H9 (cell line): ENCODE measurements at regions not wholly inside any gene's neighbourhood (a gene's known extent, or its start where the extent isn't known, plus 50 kb on each side); places are given as distances from the start of the nearest gene placed in this dataset.

Experiments
- DNase-seq: peaks from one replicate; pipeline ENCODE4 v3.0.0-alpha.2; 2017
- H2AFZ ChIP-seq: one replicate; pipeline ENCODE4 v1.6.1; 2013; ENCODE audit warnings: mild to moderate bottlenecking, low read length, control low read depth, moderate library complexity
- H2AK5ac ChIP-seq: 2 replicates; pipeline ENCODE4 v1.6.1; 2013; ENCODE audit warnings: low read length, control low read depth, mixed read lengths; ENCODE audit not compliant: insufficient read length
- H2BK120ac ChIP-seq: one replicate; pipeline ENCODE4 v1.6.1; 2013; ENCODE audit warnings: low read depth, mild to moderate bottlenecking, low read length, control low read depth, inconsistent platforms; ENCODE audit not compliant: poor library complexity, severe bottlenecking
- H2BK12ac ChIP-seq: 2 replicates; pipeline ENCODE4 v1.6.1; 2013; ENCODE audit warnings: low read length, control low read depth, mixed read lengths, low read depth; ENCODE audit not compliant: insufficient read length
- H2BK15ac ChIP-seq: 2 replicates; pipeline ENCODE4 v1.6.1; 2013; ENCODE audit warnings: low read depth, low read length, control low read depth
- H2BK20ac ChIP-seq: one replicate; pipeline ENCODE4 v1.6.1; 2013; ENCODE audit warnings: low read depth, mild to moderate bottlenecking, low read length, control low read depth, inconsistent platforms; ENCODE audit not compliant: poor library complexity, severe bottlenecking
- H2BK5ac ChIP-seq: 2 replicates; pipeline ENCODE4 v1.6.1; 2013; ENCODE audit warnings: low read length, control low read depth, mixed read lengths; ENCODE audit not compliant: insufficient read length
- H3K14ac ChIP-seq: 2 replicates; pipeline ENCODE4 v1.6.1; 2013; ENCODE audit warnings: low read length, control low read depth; ENCODE audit not compliant: insufficient read depth
- H3K18ac ChIP-seq: 2 replicates; pipeline ENCODE4 v1.6.1; 2013; ENCODE audit warnings: low read depth, mild to moderate bottlenecking, mixed read lengths, low read length, control low read depth; ENCODE audit not compliant: insufficient read length
- H3K23ac ChIP-seq: 2 replicates; pipeline ENCODE4 v1.6.1; 2013; ENCODE audit warnings: low read length, control low read depth, mixed read lengths, low read depth; ENCODE audit not compliant: insufficient read length
- H3K23me2 ChIP-seq: 2 replicates; pipeline ENCODE4 v1.6.1; 2013; ENCODE audit warnings: low read depth, mild to moderate bottlenecking, mixed read lengths, low read length, control low read depth; ENCODE audit not compliant: insufficient read length, poor library complexity, severe bottlenecking
- H3K27ac ChIP-seq: 2 replicates; pipeline ENCODE4 v1.5.1; 2013; ENCODE audit warnings: low read length, control low read depth, mixed read lengths, low read depth; ENCODE audit not compliant: insufficient read length
- H3K27me3 ChIP-seq: 2 replicates; pipeline ENCODE4 v1.6.1; 2013; ENCODE audit warnings: low read length, control low read depth, inconsistent platforms; ENCODE audit not compliant: insufficient read depth
- H3K4ac ChIP-seq: 2 replicates; pipeline ENCODE4 v1.6.1; 2013; ENCODE audit warnings: low read depth, mild to moderate bottlenecking, control low read depth, inconsistent platforms, low read length, moderate library complexity
- H3K4me1 ChIP-seq: 2 replicates; pipeline ENCODE4 v1.6.1; 2013; ENCODE audit warnings: low read length, control low read depth, inconsistent platforms; ENCODE audit not compliant: insufficient read depth
- H3K4me2 ChIP-seq: 2 replicates; pipeline ENCODE4 v1.6.1; 2013; ENCODE audit warnings: low read length, control low read depth, mixed read lengths; ENCODE audit not compliant: insufficient read length, insufficient read depth
- H3K56ac ChIP-seq: 2 replicates; pipeline ENCODE4 v1.6.1; 2013; ENCODE audit warnings: low read depth, mild to moderate bottlenecking, mixed read lengths, low read length, control low read depth; ENCODE audit not compliant: insufficient read length
- H3K79me1 ChIP-seq: 2 replicates; pipeline ENCODE4 v1.6.1; 2013; ENCODE audit warnings: low read depth, mild to moderate bottlenecking, moderate library complexity, low read length, control low read depth, inconsistent platforms; ENCODE audit not compliant: insufficient read depth, poor library complexity, severe bottlenecking
- H3K79me2 ChIP-seq: 2 replicates; pipeline ENCODE4 v1.6.1; 2013; ENCODE audit warnings: low read length, control low read depth, inconsistent platforms; ENCODE audit not compliant: insufficient read depth
- H3K9ac ChIP-seq: 2 replicates; pipeline ENCODE4 v1.6.1; 2013; ENCODE audit warnings: low read length, control low read depth, mixed read lengths; ENCODE audit not compliant: insufficient read length; ENCODE audit errors: extremely low read depth
- H3K9me3 ChIP-seq: one replicate; pipeline ENCODE4 v1.6.1; 2013; ENCODE audit warnings: low read depth, low read length, inconsistent platforms; ENCODE audit not compliant: control insufficient read depth
- H3T11ph ChIP-seq: one replicate; pipeline ENCODE4 v1.6.1; 2013; ENCODE audit warnings: mild to moderate bottlenecking, low read length, control low read depth, inconsistent platforms
- H4K20me1 ChIP-seq: one replicate; pipeline ENCODE4 v1.6.1; 2013; ENCODE audit not compliant: control insufficient read depth, insufficient read length, insufficient read depth
- H4K5ac ChIP-seq: 2 replicates; pipeline ENCODE4 v1.6.1; 2013; ENCODE audit warnings: low read depth, mild to moderate bottlenecking, mixed read lengths, low read length, control low read depth; ENCODE audit not compliant: insufficient read length
- H4K8ac ChIP-seq: replicated peaks from 2 replicates; pipeline ENCODE4 v1.6.1; 2013; ENCODE audit warnings: low read length, control low read depth, mixed read lengths, low read depth; ENCODE audit not compliant: insufficient read length
- H4K91ac ChIP-seq: 2 replicates; pipeline ENCODE4 v1.6.1; 2013; ENCODE audit warnings: low read depth, mild to moderate bottlenecking, moderate library complexity, mixed read lengths, low read length, control low read depth; ENCODE audit not compliant: insufficient read length
- H3K27ac Mint-ChIP-seq, 3 experiments: 2 replicates in 2 of 3; 3 replicates in 1 of 3; pipeline ENCODE4 v1.8.0; 2020 to 2021; ENCODE audit warnings: mixed read lengths in 3 of 3, mild to moderate bottlenecking in 1 of 3, moderate library complexity in 1 of 3
- H3K27me3 Mint-ChIP-seq: 2 replicates; pipeline ENCODE4 v1.8.0; 2021; ENCODE audit warnings: low read depth, mild to moderate bottlenecking, moderate library complexity, mixed read lengths
- H3K36me3 Mint-ChIP-seq, 3 experiments: 2 replicates in 2 of 3; 3 replicates in 1 of 3; pipeline ENCODE4 v1.8.0; 2020 to 2021; ENCODE audit warnings: low read depth in 3 of 3, mixed read lengths in 3 of 3; ENCODE audit not compliant: insufficient read depth in 1 of 3
- H3K4me1 Mint-ChIP-seq, 2 experiments: 2 replicates each; pipeline ENCODE4 v1.8.0; 2020; ENCODE audit warnings: mixed read lengths in 2 of 2
- H3K4me3 Mint-ChIP-seq, 2 experiments: 2 replicates in 1 of 2; 3 replicates in 1 of 2; pipeline ENCODE4 v1.8.0; 2020 to 2021; ENCODE audit warnings: mild to moderate bottlenecking in 2 of 2, mixed read lengths in 2 of 2, moderate library complexity in 1 of 2
- H3K9me3 Mint-ChIP-seq, 2 experiments: 2 replicates in 1 of 2; 3 replicates in 1 of 2; pipeline ENCODE4 v1.8.0; 2020; ENCODE audit warnings: mild to moderate bottlenecking in 2 of 2, mixed read lengths in 2 of 2, moderate library complexity in 1 of 2
- CTCF ChIP-seq: fragments of 200-600 bp; sonication (generic); conservative IDR thresholded peaks from 3 replicates; pipeline ENCODE4 v1.8.0; 2021; ENCODE audit warnings: antibody characterized with exemption, mild to moderate bottlenecking
- WGBS: extraction: QIAGEN DNeasy Blood & Tissue Kit; methylation state at CpG from one replicate; pipeline ENCODE4 v1.1.7; 2013; ENCODE audit warnings: missing lambda C conversion rate, low lambda C conversion rate, mixed read lengths; ENCODE audit not compliant: insufficient read length; ENCODE audit errors: extremely low coverage; 5-methylcytosine and 5-hydroxymethylcytosine counted together

- Histone ChIP-seq H4K91ac (no peak overlapping the region), H2AFZ (no peak overlapping the region), H4K8ac (no peak overlapping the region), H3K79me1 (no peaks in the 10 kb centered on the region), H2BK5ac (no peak overlapping the region), H3K18ac (no peak overlapping the region), H3K27ac (no peak overlapping the region), H3K9ac (no peak overlapping the region), H2BK120ac (no peak overlapping the region), H3K4ac (no peak overlapping the region), H3K23ac (no peak overlapping the region), H3K4me1 (no peaks in the 10 kb centered on the region), H2BK15ac (no peak overlapping the region), H4K5ac (no peak overlapping the region), H3K23me2 (no peaks in the 10 kb centered on the region), H3K56ac (no peak overlapping the region), H3K4me2 (no peak overlapping the region), H3K79me2 (no peaks in the 10 kb centered on the region), H3T11ph (no peak overlapping the region), H2BK20ac (no peak overlapping the region), H4K20me1 (no peaks in the 10 kb centered on the region), H2BK12ac (no peak overlapping the region), H3K14ac (no peak overlapping the region), H3K9me3 (no peaks in the 10 kb centered on the region), H2AK5ac (no peak overlapping the region), H3K27me3 (no peaks in the 10 kb centered on the region)
- no peak for TF ChIP-seq CTCF
- no peaks in the 10 kb centered on the region for H3K4me1 Mint-ChIP-seq
- no peak overlapping the region for H3K4me3 Mint-ChIP-seq
- peaks cover 24% of the 10 kb centered on the region for H3K27me3 Mint-ChIP-seq
- no peak for DNase-seq
- H3K36me3 Mint-ChIP-seq: no peaks in the 10 kb centered on the region; a peak in 1 of 7 replicates
- no peak overlapping the region for H3K27ac Mint-ChIP-seq
- peaks cover 0 to 5% of the 10 kb centered on the region in 2 experiments; a peak in 3 of 5 replicates for H3K9me3 Mint-ChIP-seq
- WGBS: no CpG with 5 or more reads among the region's 24 CpGs
These were observed 76.1 kb upstream of the ALKAL2 start for GRCh38 chr2:363824-364470.
